ENCODE measurements at regions not wholly inside any gene's neighbourhood (a gene's known extent, or its start where the extent isn't known, plus 50 kb on each side); places are given as distances from the start of the nearest gene placed in this dataset.

GRCh38 chr6:154916857-154917256 lies 78.3 kb upstream of the TIAM2 start:
- no peak for FAIRE-seq

GRCh38 chr6:154917941-154918340 lies 77.2 kb upstream of the TIAM2 start:
- intact Hi-C loops (cut with DNase I), result no loop called here
- Histone ChIP-seq H3K4me3 (ENCODE audit: low read length in 3 of 3) (no peak overlapping the region), H3K36me3 (ENCODE audit: control insufficient read depth in 2 of 3, insufficient read depth in 3 of 3, low read length in 3 of 3) (no peaks in the 10 kb centered on the region), H3K4me1 (ENCODE audit: control insufficient read depth in 2 of 3, insufficient read depth in 2 of 3, low read depth in 1 of 3, low read length in 3 of 3) (no peaks in the 10 kb centered on the region), H3K27ac (ENCODE audit: low read depth in 2 of 2, low read length in 2 of 2) (no peak overlapping the region), H3K9ac (ENCODE audit: low read length in 3 of 3) (no peak overlapping the region), H3K9me3 (ENCODE audit: control insufficient read depth in 2 of 3, insufficient read depth in 1 of 3, low read length in 3 of 3) (no peaks in the 10 kb centered on the region), H3K27me3 (ENCODE audit: control insufficient read depth, insufficient read depth, low read length) (no peaks in the 10 kb centered on the region)
- DNase-seq (no peak), FAIRE-seq (no peak)
- TF ChIP-seq CTCF (IDR thresholded peaks at IDR 0.05; ENCODE audit: borderline replicate concordance, extremely low read depth, insufficient read depth), result no peak

More at GRCh38 chr6:154916857-154917256, 78.3 kb upstream of the TIAM2 start:
- no peak overlapping the region for H3K4me3 ChIP-seq (ENCODE audit: low read length in 3 of 3)
- H3K9me3 ChIP-seq (ENCODE audit: control insufficient read depth in 2 of 3, insufficient read depth in 1 of 3, low read length in 3 of 3), result no peaks in the 10 kb centered on the region
- no peak for DNase-seq
- no peaks in the 10 kb centered on the region for H3K27me3 ChIP-seq (ENCODE audit: control insufficient read depth, insufficient read depth, low read length)
- no peaks in the 10 kb centered on the region for H3K4me1 ChIP-seq (ENCODE audit: control insufficient read depth in 2 of 3, insufficient read depth in 2 of 3, low read depth in 1 of 3, low read length in 3 of 3)
- peaks cover 0 to 2% (median 0%) of the 10 kb centered on the region in 3 donors for H3K36me3 ChIP-seq (ENCODE audit: control insufficient read depth in 2 of 3, insufficient read depth in 3 of 3, low read length in 3 of 3)
- intact Hi-C loops (cut with DNase I), result no loop called here
- H3K9ac ChIP-seq (ENCODE audit: low read length in 3 of 3), result no peak overlapping the region
- no peak for TF ChIP-seq CTCF (IDR thresholded peaks at IDR 0.05; ENCODE audit: borderline replicate concordance, extremely low read depth, insufficient read depth)
- no peak overlapping the region for H3K27ac ChIP-seq (ENCODE audit: low read depth in 2 of 2, low read length in 2 of 2)

- FAIRE-seq (no peak), DNase-seq (no peak)
- Histone ChIP-seq H3K9ac (ENCODE audit: low read length in 3 of 3) (no peak overlapping the region), H3K4me3 (ENCODE audit: low read length in 3 of 3) (no peak overlapping the region), H3K36me3 (ENCODE audit: control insufficient read depth in 2 of 3, insufficient read depth in 3 of 3, low read length in 3 of 3) (no peaks in the 10 kb centered on the region), H3K9me3 (ENCODE audit: control insufficient read depth in 2 of 3, insufficient read depth in 1 of 3, low read length in 3 of 3) (no peaks in the 10 kb centered on the region), H3K27ac (ENCODE audit: low read depth in 2 of 2, low read length in 2 of 2) (no peak overlapping the region), H3K27me3 (ENCODE audit: control insufficient read depth, insufficient read depth, low read length) (no peaks in the 10 kb centered on the region), H3K4me1 (ENCODE audit: control insufficient read depth in 2 of 3, insufficient read depth in 2 of 3, low read depth in 1 of 3, low read length in 3 of 3) (no peaks in the 10 kb centered on the region)
- no peak for TF ChIP-seq CTCF (IDR thresholded peaks at IDR 0.05; ENCODE audit: borderline replicate concordance, extremely low read depth, insufficient read depth)
- intact Hi-C loops (cut with DNase I), result loop anchor here (10.0 kb wide), 1 partner anchor 255 kb away; no protein-coding TSS in a partner anchor
Observed at GRCh38 chr6:154919806-154920205, 75.3 kb upstream of the TIAM2 start.
